ENCODE measurements at regions not wholly inside any gene's neighbourhood (a gene's known extent, or its start where the extent isn't known, plus 50 kb on each side); places are given as distances from the start of the nearest gene placed in this dataset.
"Not testable (repeated sequence)": the region's sequence is repeated elsewhere in the genome, so short reads cannot be mapped to it uniquely, and the experiment has no call there.

DNA sequence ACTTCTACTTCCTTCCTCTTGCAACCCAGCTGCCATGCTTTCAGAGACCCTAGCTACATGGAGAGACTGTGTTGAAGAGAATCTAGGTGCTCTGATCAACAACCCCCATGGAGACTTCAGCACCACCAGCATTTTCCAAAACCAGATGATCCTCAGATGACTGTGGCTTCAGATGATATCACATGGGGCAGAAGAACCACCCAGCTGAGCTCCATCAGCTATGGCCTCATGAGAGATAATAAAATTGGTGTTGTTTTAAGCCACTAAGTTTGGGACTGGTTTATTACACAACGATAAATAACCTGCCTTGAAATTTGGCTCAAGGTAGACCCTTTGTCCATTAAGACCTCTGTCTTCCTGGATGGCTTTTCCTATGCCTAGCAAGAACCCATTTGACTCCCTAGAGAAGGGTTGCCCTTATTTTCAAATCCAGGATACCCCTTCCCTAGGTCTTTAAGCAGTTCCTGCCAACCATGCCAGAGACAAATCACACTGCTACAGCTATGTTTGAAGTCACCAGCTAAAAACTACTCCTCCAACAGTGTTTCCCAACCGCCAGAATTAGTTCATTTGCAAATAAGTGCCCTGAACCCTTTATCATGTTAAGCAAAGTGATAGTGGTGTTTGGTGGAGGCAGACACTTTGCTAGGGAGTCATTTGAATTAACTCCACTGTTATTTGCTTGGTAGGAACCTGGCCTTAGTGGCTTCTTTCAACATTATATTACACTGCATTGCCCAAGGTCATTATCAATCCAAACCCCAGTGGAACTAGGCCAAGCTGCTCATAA, 136.9 kb upstream of the PALS2 start:
- no peak for DNase-seq

DNA sequence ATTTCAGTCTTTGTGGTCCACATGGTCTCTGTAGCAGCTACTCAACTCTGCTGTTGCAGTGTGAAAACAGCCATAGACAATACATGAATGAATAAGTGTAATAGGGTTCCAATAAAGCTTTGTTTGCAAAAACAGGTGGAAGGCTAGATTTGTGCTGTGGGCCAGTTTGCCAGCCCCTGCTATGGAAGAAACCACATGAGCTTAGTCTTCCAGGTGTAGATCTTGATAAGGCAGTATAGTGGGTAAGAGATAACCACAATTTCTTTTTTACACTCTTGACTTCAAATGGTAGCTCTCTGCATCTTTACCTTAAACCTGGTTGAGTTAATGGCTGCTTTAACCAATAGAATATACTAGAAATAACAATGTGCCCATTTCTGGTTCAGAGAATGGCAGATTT, 135.0 kb upstream of the PALS2 start:
- no peak for DNase-seq

DNA sequence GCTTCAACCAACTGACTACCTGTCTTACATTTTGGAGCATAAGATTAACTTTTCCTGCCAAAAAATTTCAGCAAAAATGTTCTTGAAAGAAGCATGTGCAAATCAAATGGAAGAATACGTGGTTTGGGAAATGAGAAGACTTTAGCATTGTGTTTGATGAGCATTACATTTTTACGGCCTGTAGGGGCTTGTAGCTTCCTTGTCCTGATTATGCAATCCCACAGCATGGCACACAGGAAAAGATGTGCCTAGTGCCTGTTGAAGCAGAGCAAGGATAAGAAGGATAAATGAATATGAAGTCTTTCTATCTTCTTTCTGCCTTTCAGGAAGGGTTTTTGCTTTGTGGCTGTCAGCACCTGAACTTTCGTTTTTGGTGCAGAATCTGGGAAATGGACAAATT, 134.1 kb upstream of the PALS2 start:
- DNase-seq: not testable (repeated sequence)

DNA sequence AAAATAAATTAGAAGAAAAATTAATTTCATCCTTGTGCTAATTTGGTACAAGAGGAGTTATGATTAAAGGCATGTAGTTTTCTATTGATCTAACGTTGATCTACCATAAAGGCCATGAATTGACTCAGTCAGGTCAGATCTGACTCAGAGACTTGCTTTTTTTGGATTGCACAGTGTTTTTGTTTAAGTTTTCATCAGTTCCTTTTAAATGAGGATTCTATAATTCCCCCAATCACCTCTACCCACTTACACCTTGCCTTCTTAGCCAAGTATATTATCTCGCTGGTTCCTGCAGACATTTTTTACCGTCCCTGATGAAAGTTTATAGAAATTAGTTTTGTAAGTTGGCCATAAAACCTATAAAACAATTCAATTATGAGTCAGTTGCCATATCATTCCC, 132.4 kb upstream of the PALS2 start:
- DNase-seq: no peak

DNA sequence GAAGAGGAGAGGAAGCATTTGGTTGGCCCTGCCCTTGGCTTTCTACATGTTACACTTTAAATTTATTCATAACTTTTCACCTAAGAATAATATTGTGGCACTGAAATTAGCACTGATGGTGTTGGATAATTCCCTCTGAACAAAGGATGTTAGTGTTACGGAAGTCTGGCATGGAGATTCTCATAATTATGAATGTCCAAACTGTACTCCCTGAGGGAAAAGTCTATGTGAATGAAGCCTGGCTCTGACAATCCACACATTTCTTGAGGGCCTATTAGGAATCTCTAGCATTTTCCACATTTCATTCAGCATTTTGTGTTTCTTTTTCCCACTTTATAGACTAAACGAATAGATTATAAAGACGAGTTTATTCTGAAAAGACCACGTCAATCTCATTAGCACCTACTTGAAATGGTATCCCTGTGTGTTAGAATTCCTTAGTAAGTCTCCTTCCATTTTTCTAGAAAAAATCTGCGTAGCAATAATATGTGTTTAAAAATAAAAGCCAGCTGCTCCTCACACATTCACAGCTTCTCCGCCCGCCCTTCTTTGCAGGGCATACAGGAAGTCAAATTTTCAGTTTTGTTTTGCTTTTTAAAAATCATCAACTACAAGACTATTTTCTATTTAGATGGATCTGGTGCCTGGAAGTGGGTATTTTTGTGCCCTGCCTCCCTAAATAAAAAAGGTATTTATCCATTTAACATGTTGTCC, 131.8 kb upstream of the PALS2 start:
- no peak for DNase-seq

DNA sequence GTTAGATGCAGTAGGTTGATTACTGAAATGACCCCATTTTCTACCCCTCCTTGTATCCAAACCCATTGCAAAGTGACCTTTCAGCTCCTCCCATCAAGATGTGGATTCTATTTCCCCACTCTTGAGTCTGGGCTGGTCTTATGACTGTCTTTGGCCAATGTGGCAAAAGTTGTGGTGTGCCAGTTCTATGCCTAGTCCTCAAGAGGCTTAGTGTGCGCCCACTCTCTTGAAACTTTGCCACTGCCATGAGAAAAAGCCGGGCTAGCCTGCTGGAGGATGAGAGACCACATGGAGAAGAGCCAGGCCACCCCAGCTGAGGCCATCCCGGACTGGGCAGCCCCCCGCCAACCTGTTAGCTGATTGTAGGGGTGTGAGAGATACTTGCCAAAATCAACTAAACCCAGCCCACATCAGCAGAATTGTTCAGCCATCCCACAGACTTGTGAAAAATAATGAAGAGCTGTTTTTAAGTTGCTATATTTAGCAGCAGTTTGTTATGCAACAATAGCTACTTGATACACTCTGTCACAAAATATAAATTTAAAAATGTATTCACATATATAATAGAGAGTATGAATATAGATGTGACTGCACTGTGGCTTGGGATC, 131.0 kb upstream of the PALS2 start:
- DNase-seq: no peak

DNA sequence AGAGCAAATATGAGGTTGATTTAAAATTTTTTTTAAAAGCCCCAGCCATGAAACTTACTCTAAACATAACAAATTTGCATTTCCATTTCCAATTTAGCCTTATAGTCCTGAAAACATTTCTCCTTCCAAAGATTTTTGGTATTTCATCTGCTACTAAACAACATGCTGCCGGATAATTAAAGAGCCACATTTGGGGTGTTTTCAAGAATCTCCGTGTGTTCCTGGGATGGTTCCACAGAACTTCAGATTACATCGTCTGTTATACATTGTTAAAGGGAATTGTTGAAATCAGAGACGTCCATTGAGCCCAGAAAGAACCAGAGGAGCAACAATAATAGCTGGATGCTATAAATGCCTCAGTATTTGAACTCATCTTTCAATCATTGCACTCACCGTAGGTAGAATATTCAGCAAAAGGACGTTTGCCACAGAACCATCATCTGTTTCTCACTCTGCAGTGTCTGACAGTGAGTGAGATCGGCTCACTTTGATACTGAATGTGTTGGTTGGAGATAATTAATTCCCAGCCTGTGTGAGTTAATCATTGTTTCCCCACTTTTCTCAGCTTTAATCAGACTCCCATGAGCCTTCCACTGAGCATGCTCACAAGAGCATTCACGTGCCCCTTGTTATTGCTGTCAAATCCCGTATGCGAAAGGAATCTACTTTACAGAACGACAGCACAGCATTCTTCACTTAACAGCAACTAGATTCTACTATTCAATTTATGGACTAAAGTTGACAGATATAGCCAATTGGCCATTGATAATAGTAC, 128.4 kb upstream of the PALS2 start:
- DNase-seq: no peak

DNA sequence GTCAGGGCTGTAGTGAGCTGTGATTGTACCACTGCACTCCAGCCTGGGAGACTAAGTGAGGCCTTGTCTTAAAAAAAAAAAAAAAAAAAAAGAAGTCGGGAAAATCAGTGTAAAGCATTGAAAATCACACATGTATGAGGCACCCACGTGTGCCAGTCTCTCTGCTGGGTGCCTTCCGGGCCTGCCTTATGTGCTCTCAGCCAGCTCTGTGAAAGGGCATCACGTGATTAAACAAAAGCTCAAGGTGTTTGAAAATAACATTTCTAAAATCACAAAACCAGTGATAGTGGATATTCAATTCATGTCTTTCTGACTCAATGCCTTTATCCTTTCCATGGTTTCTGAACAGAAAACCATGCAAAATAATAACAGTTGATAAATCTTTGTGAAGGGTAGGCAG, 125.2 kb upstream of the PALS2 start:
- no peak for DNase-seq

DNA sequence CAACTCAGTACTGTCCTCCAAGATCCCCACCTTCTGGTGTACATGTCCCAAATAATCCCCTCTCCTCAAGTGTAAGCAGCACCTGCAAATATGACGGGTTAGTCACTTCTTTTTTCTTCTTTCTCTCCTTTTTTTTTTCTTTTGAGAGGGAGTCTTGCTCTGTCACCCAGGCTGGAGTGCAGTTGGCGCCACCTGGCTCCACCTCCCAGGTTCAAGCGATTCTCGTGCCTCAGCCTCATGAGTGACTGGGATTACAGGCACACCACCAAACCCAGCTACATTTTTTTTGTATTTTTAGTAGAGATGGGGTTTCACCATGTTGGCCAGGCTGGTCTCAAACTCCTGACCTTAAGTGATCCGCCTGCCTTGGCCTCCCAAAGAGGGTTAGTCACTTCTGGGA, 123.8 kb upstream of the PALS2 start:
- DNase-seq: not testable (repeated sequence)

DNA sequence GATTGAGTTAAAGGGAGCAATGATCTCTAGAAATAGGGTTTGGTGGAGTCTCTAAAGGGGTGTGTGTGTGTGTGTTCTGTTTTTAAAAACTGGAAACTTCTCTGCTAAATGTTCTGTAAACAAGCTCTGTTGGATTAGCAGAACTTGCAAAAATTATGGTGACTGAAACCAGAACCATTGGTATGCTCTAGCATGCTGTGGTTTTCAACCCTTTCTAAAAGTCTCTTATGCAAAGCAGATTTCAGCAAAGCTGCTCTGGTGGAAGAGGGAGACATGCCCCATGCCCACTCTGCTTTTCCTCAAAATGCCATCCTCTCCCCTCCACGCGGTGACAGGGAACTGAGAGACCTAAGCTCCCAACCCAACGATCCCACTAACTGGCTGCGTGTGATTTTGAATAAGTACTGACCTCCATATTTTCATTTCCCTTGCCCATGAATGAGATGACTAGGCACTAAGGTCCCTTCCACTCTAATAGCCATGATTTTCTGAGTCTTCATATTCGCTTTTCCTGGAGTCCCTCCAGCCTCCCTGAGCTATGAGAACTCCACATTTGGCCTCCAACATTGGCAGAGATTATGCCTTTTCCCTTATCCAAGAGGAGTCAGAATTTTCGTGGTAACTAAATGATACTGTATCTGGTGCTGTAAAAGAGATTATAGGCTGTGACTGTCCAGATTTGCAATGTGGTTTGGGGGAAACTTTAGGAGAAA, 117.3 kb upstream of the PALS2 start:
- no peak for DNase-seq

DNA sequence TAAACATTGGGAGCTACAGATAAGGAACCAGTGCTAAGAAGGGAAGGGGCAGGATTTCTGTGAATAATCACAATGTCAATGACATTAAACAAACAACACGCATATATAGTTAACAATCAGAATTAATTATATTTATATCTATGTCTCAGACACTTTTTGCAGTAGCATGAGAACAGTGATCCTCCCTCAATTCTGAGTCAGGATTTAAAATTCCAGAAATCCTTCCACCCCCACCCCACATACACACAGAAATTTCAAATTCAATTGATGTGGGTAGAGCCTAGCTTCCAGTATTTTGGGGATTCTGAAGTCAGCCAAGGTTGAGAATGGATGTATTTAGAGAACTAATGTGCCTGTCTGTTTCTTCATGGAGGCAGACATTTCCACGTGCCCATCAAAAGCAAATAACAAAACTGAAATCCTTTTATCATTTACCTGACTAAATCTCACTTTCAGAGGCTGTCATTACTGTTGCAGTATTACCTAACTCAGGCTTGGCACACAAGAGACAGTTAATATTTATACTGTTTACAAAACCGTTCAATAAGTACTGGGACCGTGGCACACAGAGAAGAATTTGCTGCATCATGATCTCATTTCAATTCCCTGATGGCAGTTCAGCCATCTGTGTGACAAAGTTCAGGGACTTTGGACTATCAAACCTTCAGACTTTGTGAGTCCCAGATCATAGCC, 116.6 kb upstream of the PALS2 start:
- DNase-seq: no peak

DNA sequence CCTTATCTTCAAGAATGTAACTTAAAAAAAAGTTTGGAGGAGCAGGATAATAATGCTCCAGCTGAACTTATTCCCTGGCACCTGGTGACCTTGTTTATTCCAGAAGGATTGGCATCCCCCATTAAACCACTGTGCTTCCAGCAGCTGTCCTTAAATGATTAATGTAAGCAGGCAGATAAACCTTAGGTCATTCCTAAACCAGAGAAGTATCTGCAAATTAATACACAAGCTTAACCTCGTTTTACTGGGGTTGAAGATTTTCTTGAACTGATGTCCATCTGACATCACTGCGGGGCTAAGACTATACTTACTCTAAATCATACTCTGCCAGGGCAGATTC, 116.1 kb upstream of the PALS2 start:
- DNase-seq: no peak

DNA sequence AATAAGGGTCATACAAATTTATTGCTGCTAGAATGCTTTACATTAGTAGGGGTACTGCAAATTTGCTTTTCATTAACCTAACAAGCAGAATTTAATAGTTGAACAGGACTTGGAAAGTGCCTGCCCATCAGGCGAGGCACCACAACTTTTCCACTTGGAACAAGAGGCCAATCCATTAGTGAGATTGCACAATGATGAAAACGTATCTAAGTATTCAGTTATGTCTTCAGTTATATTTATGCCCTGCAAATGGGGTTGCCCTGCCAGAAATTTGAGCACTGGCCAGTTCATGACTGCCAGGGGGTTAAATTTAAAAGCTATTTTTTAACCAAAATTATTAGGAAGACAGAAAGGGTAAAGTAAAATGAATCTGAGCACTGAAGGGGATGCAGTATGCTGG, 111.1 kb upstream of the PALS2 start:
- DNase-seq: no peak

DNA sequence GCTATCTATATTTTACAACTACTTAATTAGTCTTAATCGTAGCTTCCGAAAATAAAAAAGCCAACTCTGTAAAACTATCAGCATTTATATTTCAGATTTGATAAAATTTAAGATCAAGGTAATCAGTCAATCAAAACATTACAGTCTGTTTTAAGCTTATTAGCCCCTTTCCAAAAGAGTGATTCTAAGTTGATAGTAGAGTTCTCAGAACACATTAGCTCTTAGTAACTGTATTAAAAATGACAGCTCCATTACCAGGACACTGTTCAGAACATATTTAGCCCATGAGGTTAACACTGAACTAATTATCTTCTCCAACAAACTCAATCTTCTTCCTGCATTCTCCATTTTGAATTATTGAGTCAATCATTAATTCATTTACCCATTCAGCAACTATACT, 110.3 kb upstream of the PALS2 start:
- DNase-seq: no peak

DNA sequence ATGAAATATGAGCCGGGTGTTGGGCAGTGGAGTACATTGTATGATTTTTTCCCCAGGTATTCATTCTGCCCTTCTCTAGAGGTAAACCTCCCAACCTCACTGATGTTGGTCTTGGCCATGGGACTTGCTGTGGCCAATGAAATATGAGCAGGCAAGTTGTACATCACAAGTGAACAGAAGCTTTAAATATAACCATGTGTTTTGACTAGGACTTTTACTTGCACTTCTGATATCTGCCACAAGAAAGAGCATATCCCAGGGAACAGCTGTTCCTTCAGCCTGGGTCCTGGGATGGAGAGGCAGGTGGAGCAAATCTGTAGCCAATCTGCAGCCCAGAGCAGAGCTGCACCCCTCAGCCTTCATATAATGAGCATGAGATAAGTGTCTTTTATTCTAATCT, 109.8 kb upstream of the PALS2 start:
- no peak for DNase-seq

DNA sequence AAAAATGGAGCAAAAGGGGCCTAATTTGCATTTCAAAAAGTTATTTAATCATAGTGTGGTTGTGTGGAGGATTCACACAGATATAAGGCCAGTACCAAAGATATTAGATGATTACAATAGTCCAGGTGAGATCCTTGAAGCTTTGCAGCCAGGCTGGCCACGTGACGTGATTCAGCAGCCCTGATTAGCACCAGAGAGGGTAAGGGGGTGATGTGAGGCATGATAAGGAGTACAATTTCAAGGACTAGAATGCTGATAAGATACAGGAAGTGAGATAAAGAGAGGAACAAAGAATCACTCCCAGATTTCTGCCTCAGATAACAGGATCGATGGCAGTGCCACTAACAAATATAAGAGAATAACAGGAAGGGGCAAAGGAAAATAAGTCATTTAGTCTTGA, 108.4 kb upstream of the PALS2 start:
- DNase-seq: no peak

DNA sequence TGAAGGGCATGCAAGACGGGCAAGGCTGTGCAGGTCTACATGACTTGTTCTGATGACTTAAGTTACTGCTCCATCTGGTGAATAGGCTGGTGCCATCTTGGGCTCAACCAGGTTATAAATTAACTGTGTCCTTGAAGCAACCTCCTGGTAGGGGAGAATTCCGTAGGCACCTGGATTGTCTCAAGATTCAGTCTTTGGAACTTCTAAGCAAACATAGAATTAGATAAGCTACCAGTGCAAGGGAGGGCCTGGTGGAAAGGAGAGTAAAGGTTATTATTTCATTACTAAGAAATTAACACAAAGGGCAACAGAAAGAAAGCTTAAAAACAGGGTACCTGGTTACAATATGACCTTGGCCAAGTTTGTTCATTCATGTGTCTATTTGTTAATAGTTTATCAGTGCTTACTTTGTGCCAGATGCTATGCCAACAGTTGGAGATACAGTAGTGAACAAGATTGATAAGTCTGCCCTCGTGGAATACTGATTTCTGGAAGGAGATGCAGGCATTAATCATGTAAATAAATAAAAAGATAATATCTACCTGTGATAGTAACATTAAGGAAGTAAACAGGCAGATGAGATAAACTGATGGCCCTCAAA, 107.0 kb upstream of the PALS2 start:
- no peak for DNase-seq

DNA sequence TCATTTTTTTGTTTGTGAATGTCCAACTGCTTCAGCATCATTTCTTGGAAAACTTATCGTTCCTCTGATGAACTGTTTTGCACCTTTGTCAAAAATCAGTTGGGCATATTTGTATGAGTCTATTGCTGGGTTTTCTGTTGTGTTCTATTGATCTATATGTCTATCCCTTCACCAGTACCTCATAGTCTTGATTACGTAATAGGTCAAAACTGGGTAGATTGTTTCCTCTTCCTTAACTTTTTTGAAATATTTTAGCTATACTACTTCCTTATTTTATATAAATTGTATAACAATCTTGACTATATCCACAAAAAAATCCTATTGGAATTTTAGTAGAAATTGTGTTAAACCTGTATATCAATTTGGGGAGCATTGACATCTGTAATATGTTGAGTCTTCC, 104.1 kb upstream of the PALS2 start:
- no peak for DNase-seq

DNA sequence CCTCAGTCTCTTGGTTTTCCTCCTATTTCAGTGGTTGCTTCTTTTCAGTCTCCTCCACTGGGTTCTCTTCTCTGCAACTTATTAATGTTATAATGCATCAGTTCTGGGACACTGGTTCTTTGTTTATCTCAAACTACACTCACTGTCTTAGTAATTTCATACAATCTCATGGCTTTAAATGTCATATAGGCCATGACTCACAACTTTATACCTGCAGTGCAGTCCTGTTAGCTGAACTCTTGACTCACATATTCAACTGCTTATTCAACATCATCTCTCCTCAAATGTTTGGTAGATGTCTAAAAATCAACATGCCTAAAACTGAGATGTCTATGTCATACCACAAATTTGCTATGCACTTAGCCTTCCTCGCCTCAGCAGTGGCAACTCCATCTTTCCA, 101.2 kb upstream of the PALS2 start:
- DNase-seq: no peak

DNA sequence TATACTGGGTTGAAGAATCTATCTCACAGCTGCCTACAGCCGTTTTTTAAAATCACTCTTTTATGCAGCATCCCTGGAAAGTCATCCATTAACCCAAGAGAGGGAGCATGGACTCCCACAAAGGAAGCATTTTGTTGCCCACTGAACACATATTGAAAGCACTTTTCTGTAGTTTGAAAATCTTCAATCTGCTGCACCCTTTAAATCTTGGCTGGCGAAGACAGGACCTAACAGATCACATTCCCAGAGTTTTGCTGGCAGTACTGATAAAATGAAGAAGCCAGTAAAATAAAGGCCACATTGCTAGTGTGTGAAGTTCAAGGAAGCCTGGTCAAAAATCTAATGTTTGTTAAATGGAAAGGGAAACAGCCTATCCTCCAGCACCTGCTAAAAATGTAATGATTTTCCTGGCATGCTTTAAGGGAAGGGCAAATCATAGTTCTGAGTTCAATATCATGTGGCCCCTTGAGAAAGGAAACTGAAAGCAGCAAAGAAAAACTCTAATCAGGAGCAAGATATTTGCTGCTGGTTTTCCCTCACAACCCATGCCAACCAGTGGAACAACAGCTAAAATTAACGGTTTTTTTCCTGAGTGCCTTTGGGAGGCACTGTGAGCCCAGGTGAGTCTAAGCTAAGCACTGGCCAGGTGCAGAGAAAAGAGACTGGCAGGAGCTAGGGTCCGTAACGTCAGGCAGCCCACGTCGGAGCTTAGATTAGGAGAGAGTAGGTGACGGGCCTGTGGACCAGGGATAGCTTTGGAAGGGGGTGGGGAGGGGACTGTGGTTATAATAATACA, 97.9 kb upstream of the PALS2 start:
- DNase-seq: no peak

DNA sequence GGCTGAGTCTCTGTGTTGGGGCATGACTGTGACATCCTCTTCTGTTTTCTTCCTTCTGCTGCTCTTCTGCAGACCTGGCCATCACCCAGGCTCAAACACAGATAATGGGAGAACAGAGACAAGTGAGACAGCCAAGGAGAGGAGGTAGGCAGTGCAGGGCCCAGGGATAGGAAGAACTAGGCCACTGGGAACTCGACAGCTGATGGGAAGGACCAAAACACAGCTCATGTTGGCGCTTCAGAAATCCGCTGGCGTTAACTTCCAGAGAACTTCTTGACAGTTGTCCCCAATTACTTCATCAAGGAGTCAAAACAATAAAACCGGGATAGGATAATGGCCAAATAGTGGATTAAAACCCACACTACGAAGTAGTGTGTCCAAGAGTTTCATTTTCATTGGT, 97.0 kb upstream of the PALS2 start:
- DNase-seq: no peak
